Keratinocyte (primary cell): ENCODE measurements at regions not wholly inside any gene's neighbourhood (a gene's known extent, or its start where the extent isn't known, plus 50 kb on each side); places are given as distances from the start of the nearest gene placed in this dataset.

Experiments
- EZH2 ChIP-seq: IDR thresholded peaks from one replicate; pipeline ENCODE4 v1.6.1; 2012; ENCODE audit warnings: inconsistent platforms, mild to moderate bottlenecking, low read length, moderate library complexity
- TF ChIP-seq, protein P1 (sequence below), 3 experiments: IDR thresholded peaks in 1 of 3; conservative IDR thresholded peaks in 1 of 3; optimal IDR thresholded peaks in 1 of 3; 2 replicates in 2 of 3; 3 replicates in 1 of 3; pipeline versions ENCODE3 to v1.5.1; 2011; ENCODE audit warnings: low read length in 3 of 3, mild to moderate bottlenecking in 3 of 3, moderate library complexity in 2 of 3, control low read depth in 1 of 3, inconsistent platforms in 1 of 3; ENCODE audit not compliant: insufficient read depth in 2 of 3; ENCODE audit errors: extremely low read depth in 1 of 3

DNA sequence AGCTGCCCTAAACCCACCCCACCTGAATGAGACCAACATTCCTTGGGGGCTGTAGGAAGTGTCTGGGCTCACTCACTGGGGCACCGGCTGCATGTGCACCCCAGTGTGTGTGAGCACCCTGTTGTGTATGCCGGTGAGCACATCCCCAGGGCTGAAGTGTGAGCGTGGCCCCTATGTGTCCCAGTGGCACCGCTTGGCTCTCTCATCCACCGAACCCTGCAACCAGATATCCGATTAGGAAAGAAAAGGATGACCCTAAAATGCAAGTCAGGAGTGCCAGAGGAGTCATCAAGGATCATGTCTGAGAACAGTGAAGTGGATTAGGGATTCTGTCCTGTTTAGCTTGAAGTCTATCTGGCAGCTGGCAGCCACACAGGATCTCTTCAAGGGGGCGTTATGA, 84.0 kb upstream of the ALDH1L1 start:
- TF ChIP-seq, protein P1, sequence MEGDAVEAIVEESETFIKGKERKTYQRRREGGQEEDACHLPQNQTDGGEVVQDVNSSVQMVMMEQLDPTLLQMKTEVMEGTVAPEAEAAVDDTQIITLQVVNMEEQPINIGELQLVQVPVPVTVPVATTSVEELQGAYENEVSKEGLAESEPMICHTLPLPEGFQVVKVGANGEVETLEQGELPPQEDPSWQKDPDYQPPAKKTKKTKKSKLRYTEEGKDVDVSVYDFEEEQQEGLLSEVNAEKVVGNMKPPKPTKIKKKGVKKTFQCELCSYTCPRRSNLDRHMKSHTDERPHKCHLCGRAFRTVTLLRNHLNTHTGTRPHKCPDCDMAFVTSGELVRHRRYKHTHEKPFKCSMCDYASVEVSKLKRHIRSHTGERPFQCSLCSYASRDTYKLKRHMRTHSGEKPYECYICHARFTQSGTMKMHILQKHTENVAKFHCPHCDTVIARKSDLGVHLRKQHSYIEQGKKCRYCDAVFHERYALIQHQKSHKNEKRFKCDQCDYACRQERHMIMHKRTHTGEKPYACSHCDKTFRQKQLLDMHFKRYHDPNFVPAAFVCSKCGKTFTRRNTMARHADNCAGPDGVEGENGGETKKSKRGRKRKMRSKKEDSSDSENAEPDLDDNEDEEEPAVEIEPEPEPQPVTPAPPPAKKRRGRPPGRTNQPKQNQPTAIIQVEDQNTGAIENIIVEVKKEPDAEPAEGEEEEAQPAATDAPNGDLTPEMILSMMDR (optimal IDR thresholded peaks at IDR 0.05 in 1 of 3, IDR thresholded peaks at IDR 0.05 in 1 of 3, conservative IDR thresholded peaks at IDR 0.05 in 1 of 3; ENCODE audit: extremely low read depth in 1 of 3, insufficient read depth in 2 of 3, low read length in 3 of 3): no peak
- TF ChIP-seq EZH2: no peak
